HCT116 (cell line): ENCODE measurements at regions not wholly inside any gene's neighbourhood (a gene's known extent, or its start where the extent isn't known, plus 50 kb on each side); places are given as distances from the start of the nearest gene placed in this dataset.

Source experiments
- CEBPB ChIP-seq: IDR thresholded peaks from 2 replicates; pipeline ENCODE4 v1.6.1; 2012; ENCODE audit warnings: low read depth
- CTCF ChIP-seq, 3 experiments: fragments of 200-600 bp in 1 of 3; sonication (generic) in 1 of 3; IDR thresholded peaks in 2 of 3; conservative IDR thresholded peaks in 1 of 3; 2 replicates each; pipeline ENCODE4 v1.5.1; 2012 to 2017; ENCODE audit warnings: low read depth in 2 of 3, low read length in 2 of 3, antibody characterized with exemption in 1 of 3, borderline replicate concordance in 1 of 3, control low read depth in 1 of 3, mild to moderate bottlenecking in 1 of 3, mixed read lengths in 1 of 3, mixed run types in 1 of 3, moderate library complexity in 1 of 3; ENCODE audit not compliant: insufficient read depth in 1 of 3
- EZH2 ChIP-seq: fragments of 200-600 bp; sonication (generic); IDR thresholded peaks from 2 replicates; pipeline ENCODE4 v1.6.1; 2017; ENCODE audit warnings: antibody characterized with exemption, mixed run types
- EZH2phosphoT487 ChIP-seq: fragments of 200-600 bp; IDR thresholded peaks from 2 replicates; pipeline ENCODE4 v1.6.1; 2018; ENCODE audit warnings: antibody characterized with exemption, borderline replicate concordance
- JUND ChIP-seq: IDR thresholded peaks from 2 replicates; pipeline ENCODE4 v1.6.1; 2012
- MAX ChIP-seq: IDR thresholded peaks from 2 replicates; pipeline ENCODE4 v1.6.1; 2012
- POLR2A ChIP-seq: IDR thresholded peaks from 2 replicates; pipeline ENCODE4 v1.7.0; 2011; ENCODE audit warnings: borderline replicate concordance; ENCODE audit not compliant: insufficient read depth, insufficient read length; ENCODE audit errors: extremely low read depth
- RAD21 ChIP-seq: IDR thresholded peaks from 2 replicates; pipeline ENCODE4 v1.6.1; 2012; ENCODE audit warnings: low read depth, mild to moderate bottlenecking
- TCF7L2 ChIP-seq: IDR thresholded peaks from 2 replicates; pipeline ENCODE4 v1.7.0; 2011; ENCODE audit warnings: borderline replicate concordance, inconsistent platforms; ENCODE audit not compliant: insufficient read depth, insufficient read length; ENCODE audit errors: extremely low read depth
- ZNF274 ChIP-seq: fragments of 200-500 bp; sonication (Bioruptor generic); IDR thresholded peaks from 2 replicates; pipeline ENCODE4 v1.6.1; 2014; ENCODE audit warnings: mild to moderate bottlenecking, low read depth, low read length, inconsistent platforms
- TF ChIP-seq, protein P1 (sequence below): IDR thresholded peaks from 2 replicates; pipeline ENCODE4 v1.6.1; 2012; ENCODE audit warnings: low read depth
- TF ChIP-seq, protein P2 (sequence below): IDR thresholded peaks from 2 replicates; pipeline ENCODE4 v1.6.1; 2012

- TF ChIP-seq CTCF (IDR thresholded peaks at IDR 0.05 in 2 of 3, conservative IDR thresholded peaks at IDR 0.05 in 1 of 3; ENCODE audit: borderline replicate concordance in 1 of 3, insufficient read depth in 1 of 3, low read depth in 2 of 3, low read length in 2 of 3) (no peak), RAD21 (no peak), POLR2A (no peak), EZH2phosphoT487 (no peak), TCF7L2 (no peak), ZNF274 (no peak), JUND (no peak), EZH2 (no peak), MAX (no peak), CEBPB (no peak)
- TF ChIP-seq, protein P1, sequence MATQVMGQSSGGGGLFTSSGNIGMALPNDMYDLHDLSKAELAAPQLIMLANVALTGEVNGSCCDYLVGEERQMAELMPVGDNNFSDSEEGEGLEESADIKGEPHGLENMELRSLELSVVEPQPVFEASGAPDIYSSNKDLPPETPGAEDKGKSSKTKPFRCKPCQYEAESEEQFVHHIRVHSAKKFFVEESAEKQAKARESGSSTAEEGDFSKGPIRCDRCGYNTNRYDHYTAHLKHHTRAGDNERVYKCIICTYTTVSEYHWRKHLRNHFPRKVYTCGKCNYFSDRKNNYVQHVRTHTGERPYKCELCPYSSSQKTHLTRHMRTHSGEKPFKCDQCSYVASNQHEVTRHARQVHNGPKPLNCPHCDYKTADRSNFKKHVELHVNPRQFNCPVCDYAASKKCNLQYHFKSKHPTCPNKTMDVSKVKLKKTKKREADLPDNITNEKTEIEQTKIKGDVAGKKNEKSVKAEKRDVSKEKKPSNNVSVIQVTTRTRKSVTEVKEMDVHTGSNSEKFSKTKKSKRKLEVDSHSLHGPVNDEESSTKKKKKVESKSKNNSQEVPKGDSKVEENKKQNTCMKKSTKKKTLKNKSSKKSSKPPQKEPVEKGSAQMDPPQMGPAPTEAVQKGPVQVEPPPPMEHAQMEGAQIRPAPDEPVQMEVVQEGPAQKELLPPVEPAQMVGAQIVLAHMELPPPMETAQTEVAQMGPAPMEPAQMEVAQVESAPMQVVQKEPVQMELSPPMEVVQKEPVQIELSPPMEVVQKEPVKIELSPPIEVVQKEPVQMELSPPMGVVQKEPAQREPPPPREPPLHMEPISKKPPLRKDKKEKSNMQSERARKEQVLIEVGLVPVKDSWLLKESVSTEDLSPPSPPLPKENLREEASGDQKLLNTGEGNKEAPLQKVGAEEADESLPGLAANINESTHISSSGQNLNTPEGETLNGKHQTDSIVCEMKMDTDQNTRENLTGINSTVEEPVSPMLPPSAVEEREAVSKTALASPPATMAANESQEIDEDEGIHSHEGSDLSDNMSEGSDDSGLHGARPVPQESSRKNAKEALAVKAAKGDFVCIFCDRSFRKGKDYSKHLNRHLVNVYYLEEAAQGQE, result no peak
- TF ChIP-seq, protein P2, sequence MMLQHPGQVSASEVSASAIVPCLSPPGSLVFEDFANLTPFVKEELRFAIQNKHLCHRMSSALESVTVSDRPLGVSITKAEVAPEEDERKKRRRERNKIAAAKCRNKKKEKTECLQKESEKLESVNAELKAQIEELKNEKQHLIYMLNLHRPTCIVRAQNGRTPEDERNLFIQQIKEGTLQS, result no peak
These were observed 798.3 kb downstream of the MAT2B start for GRCh38 chr5:164303646-164304215.
